GM23338 (cell line): ENCODE measurements at regions not wholly inside any gene's neighbourhood (a gene's known extent, or its start where the extent isn't known, plus 50 kb on each side); places are given as distances from the start of the nearest gene placed in this dataset.

Source experiments
- EZH2 ChIP-seq: fragments of 200-600 bp; sonication (generic); IDR thresholded peaks from one replicate; pipeline ENCODE4 v1.8.0; 2017; ENCODE audit warnings: antibody characterized with exemption, mild to moderate bottlenecking, low read depth; ENCODE audit not compliant: unreplicated experiment
- POLR2AphosphoS5 ChIP-seq: IDR thresholded peaks from 2 replicates; pipeline ENCODE4 v1.6.1; 2016; ENCODE audit warnings: antibody characterized with exemption, low read depth
- STAT1 ChIP-seq: IDR thresholded peaks from one replicate; pipeline ENCODE4 v1.6.1; 2016; ENCODE audit warnings: antibody characterized with exemption; ENCODE audit not compliant: unreplicated experiment
- TF ChIP-seq, protein P1 (sequence below), 2 experiments: fragments of 200-600 bp in 1 of 2; sonication (generic) in 1 of 2; conservative IDR thresholded peaks; 2 replicates each; pipeline versions ENCODE4 v1.5.1 to v1.6.1; 2016 to 2017; ENCODE audit warnings: antibody characterized with exemption in 2 of 2, low read depth in 2 of 2, mild to moderate bottlenecking in 2 of 2, moderate library complexity in 1 of 2

GRCh38 chrX:68997511-68997910, 167.7 kb downstream of the PJA1 start:
- TF ChIP-seq STAT1, result no peak
- TF ChIP-seq, protein P1, sequence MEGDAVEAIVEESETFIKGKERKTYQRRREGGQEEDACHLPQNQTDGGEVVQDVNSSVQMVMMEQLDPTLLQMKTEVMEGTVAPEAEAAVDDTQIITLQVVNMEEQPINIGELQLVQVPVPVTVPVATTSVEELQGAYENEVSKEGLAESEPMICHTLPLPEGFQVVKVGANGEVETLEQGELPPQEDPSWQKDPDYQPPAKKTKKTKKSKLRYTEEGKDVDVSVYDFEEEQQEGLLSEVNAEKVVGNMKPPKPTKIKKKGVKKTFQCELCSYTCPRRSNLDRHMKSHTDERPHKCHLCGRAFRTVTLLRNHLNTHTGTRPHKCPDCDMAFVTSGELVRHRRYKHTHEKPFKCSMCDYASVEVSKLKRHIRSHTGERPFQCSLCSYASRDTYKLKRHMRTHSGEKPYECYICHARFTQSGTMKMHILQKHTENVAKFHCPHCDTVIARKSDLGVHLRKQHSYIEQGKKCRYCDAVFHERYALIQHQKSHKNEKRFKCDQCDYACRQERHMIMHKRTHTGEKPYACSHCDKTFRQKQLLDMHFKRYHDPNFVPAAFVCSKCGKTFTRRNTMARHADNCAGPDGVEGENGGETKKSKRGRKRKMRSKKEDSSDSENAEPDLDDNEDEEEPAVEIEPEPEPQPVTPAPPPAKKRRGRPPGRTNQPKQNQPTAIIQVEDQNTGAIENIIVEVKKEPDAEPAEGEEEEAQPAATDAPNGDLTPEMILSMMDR (conservative IDR thresholded peaks at IDR 0.05; ENCODE audit: low read depth in 2 of 2), result no peak
- TF ChIP-seq POLR2AphosphoS5, result no peak
- TF ChIP-seq EZH2, result no peak
